GM13977 (cell line): ENCODE measurements at regions not wholly inside any gene's neighbourhood (a gene's known extent, or its start where the extent isn't known, plus 50 kb on each side); places are given as distances from the start of the nearest gene placed in this dataset.

Experiments
- DNase-seq: peaks from one replicate; pipeline ENCODE4 v3.0.0; 2012; ENCODE audit warnings: low spot score
- CTCF ChIP-seq: IDR thresholded peaks from 2 replicates; pipeline ENCODE4 v1.5.1; 2012; ENCODE audit warnings: mild to moderate bottlenecking, control low read depth; ENCODE audit not compliant: insufficient read depth; ENCODE audit errors: extremely low read depth, missing control alignments
- in situ Hi-C: fragments of 300-500 bp; cut with MboI; formaldehyde crosslinking; loops from one replicate; pipeline ENCODE4 v1.12.0; 2022; ENCODE audit warnings: low sequenced_read_pairs, low pct_unique_long_range_greater_than_20kb, mixed read lengths, inconsistent platforms; ENCODE audit not compliant: unreplicated experiment

GRCh38 chr5:128669803-128670202 lies 131.8 kb upstream of the FBN2 start:
- no peak for DNase-seq
- TF ChIP-seq CTCF: no peak
- in situ Hi-C loops: no loop called here

- no peak for DNase-seq
- TF ChIP-seq CTCF: no peak
- in situ Hi-C loops: no loop called here
Measured at GRCh38 chr5:128671943-128672342, 133.9 kb upstream of the FBN2 start.

- no peak for TF ChIP-seq CTCF
- no peak for DNase-seq
- in situ Hi-C loops: no loop called here
Measured at GRCh38 chr5:128673000-128673399, 135.0 kb upstream of the FBN2 start.

- no peak for TF ChIP-seq CTCF
- DNase-seq: no peak
- in situ Hi-C loops: no loop called here
Measured at GRCh38 chr5:128673411-128673957, 135.4 kb upstream of the FBN2 start.

- in situ Hi-C loops: no loop called here
- no peak for DNase-seq
- no peak for TF ChIP-seq CTCF
Measured at GRCh38 chr5:128673970-128674369, 135.9 kb upstream of the FBN2 start.

GRCh38 chr5:128674837-128675446 lies 136.9 kb upstream of the FBN2 start:
- in situ Hi-C loops: no loop called here
- peak; percentile 73 for TF ChIP-seq CTCF
- DNase-seq: peak; percentile 40

- in situ Hi-C loops: no loop called here
- TF ChIP-seq CTCF: no peak
- no peak for DNase-seq
Measured at GRCh38 chr5:128681096-128681495, 143.1 kb upstream of the FBN2 start.
